Stimulated activated naive CD8-positive, alpha-beta T cell treated with anti-CD3 and anti-CD28 coated beads, Interleukin-15, Interleukin-2, amounts not matched to agents 100 ng/mL and 50 ng/mL, for 24 hours (primary cell): ENCODE measurements at regions not wholly inside any gene's neighbourhood (a gene's known extent, or its start where the extent isn't known, plus 50 kb on each side); places are given as distances from the start of the nearest gene placed in this dataset.

Experiments
- H3K27ac Mint-ChIP-seq: one replicate; pipeline ENCODE4 v1.8.0; 2021; ENCODE audit warnings: mild to moderate bottlenecking, mixed read lengths
- H3K27me3 Mint-ChIP-seq: one replicate; pipeline ENCODE4 v1.8.0; 2021; ENCODE audit warnings: mixed read lengths
- H3K36me3 Mint-ChIP-seq: one replicate; pipeline ENCODE4 v1.8.0; 2021; ENCODE audit warnings: low read depth, mixed read lengths
- H3K4me1 Mint-ChIP-seq: one replicate; pipeline ENCODE4 v1.8.0; 2021; ENCODE audit warnings: low read depth, mixed read lengths
- H3K4me3 Mint-ChIP-seq: one replicate; pipeline ENCODE4 v1.8.0; 2021; ENCODE audit warnings: mild to moderate bottlenecking, mixed read lengths
- H3K9me3 Mint-ChIP-seq: one replicate; pipeline ENCODE4 v1.8.0; 2021; ENCODE audit warnings: mixed read lengths

GRCh38 chr2:235333076-235333475 is 160.8 kb upstream of the AGAP1 start:
- H3K9me3 Mint-ChIP-seq, result peaks cover 6% of the 10 kb centered on the region
- H3K4me1 Mint-ChIP-seq, result no peaks in the 10 kb centered on the region
- H3K27me3 Mint-ChIP-seq, result peaks cover 19% of the 10 kb centered on the region

GRCh38 chr2:235334179-235334578 is 159.7 kb upstream of the AGAP1 start:
- H3K27ac Mint-ChIP-seq, result no peak overlapping the region
- H3K36me3 Mint-ChIP-seq, result no peaks in the 10 kb centered on the region
- H3K4me1 Mint-ChIP-seq, result no peaks in the 10 kb centered on the region
- no peak overlapping the region for H3K4me3 Mint-ChIP-seq
- H3K27me3 Mint-ChIP-seq, result peaks cover 19% of the 10 kb centered on the region
- peaks cover 12% of the 10 kb centered on the region for H3K9me3 Mint-ChIP-seq

More at GRCh38 chr2:235333076-235333475, 160.8 kb upstream of the AGAP1 start:
- H3K36me3 Mint-ChIP-seq, result no peaks in the 10 kb centered on the region
- H3K4me3 Mint-ChIP-seq, result no peak overlapping the region
- H3K27ac Mint-ChIP-seq, result no peak overlapping the region

GRCh38 chr2:235343156-235343774 is 150.6 kb upstream of the AGAP1 start:
- H3K4me3 Mint-ChIP-seq, result no peak overlapping the region
- no peaks in the 10 kb centered on the region for H3K4me1 Mint-ChIP-seq
- H3K36me3 Mint-ChIP-seq, result no peaks in the 10 kb centered on the region
- peaks cover 12% of the 10 kb centered on the region for H3K27me3 Mint-ChIP-seq
- H3K27ac Mint-ChIP-seq, result no peak overlapping the region
- H3K9me3 Mint-ChIP-seq, result peaks cover 10% of the 10 kb centered on the region

GRCh38 chr2:235343869-235344268 is 150.0 kb upstream of the AGAP1 start:
- no peaks in the 10 kb centered on the region for H3K4me1 Mint-ChIP-seq
- no peak overlapping the region for H3K4me3 Mint-ChIP-seq
- no peak overlapping the region for H3K27ac Mint-ChIP-seq
- no peaks in the 10 kb centered on the region for H3K36me3 Mint-ChIP-seq
- peaks cover 4% of the 10 kb centered on the region for H3K9me3 Mint-ChIP-seq
- H3K27me3 Mint-ChIP-seq, result peaks cover 12% of the 10 kb centered on the region

GRCh38 chr2:235345745-235346144 is 148.1 kb upstream of the AGAP1 start:
- Mint-ChIP-seq H3K27me3 (peaks cover 24% of the 10 kb centered on the region), H3K4me1 (no peaks in the 10 kb centered on the region), H3K27ac (no peak overlapping the region), H3K9me3 (peaks cover 4% of the 10 kb centered on the region), H3K4me3 (no peak overlapping the region), H3K36me3 (no peaks in the 10 kb centered on the region)

- Mint-ChIP-seq H3K9me3 (peaks cover 4% of the 10 kb centered on the region), H3K36me3 (no peaks in the 10 kb centered on the region), H3K27ac (no peak overlapping the region), H3K27me3 (peaks cover 24% of the 10 kb centered on the region), H3K4me3 (no peak overlapping the region), H3K4me1 (no peaks in the 10 kb centered on the region)
Measured at GRCh38 chr2:235347691-235348090, 146.2 kb upstream of the AGAP1 start.

GRCh38 chr2:235348329-235348728 is 145.5 kb upstream of the AGAP1 start:
- Mint-ChIP-seq H3K4me3 (no peak overlapping the region), H3K36me3 (no peaks in the 10 kb centered on the region), H3K27ac (no peak overlapping the region), H3K27me3 (peaks cover 24% of the 10 kb centered on the region), H3K9me3 (peaks cover 4% of the 10 kb centered on the region), H3K4me1 (no peaks in the 10 kb centered on the region)

GRCh38 chr2:235350234-235350633 is 143.6 kb upstream of the AGAP1 start:
- H3K36me3 Mint-ChIP-seq, result no peaks in the 10 kb centered on the region
- H3K4me3 Mint-ChIP-seq, result no peak overlapping the region
- no peak overlapping the region for H3K27ac Mint-ChIP-seq
- no peaks in the 10 kb centered on the region for H3K4me1 Mint-ChIP-seq
- H3K27me3 Mint-ChIP-seq, result peaks cover 24% of the 10 kb centered on the region
- H3K9me3 Mint-ChIP-seq, result peaks cover 4% of the 10 kb centered on the region

- no peaks in the 10 kb centered on the region for H3K36me3 Mint-ChIP-seq
- no peak overlapping the region for H3K4me3 Mint-ChIP-seq
- no peaks in the 10 kb centered on the region for H3K4me1 Mint-ChIP-seq
- peaks cover 18% of the 10 kb centered on the region for H3K27me3 Mint-ChIP-seq
- no peak overlapping the region for H3K27ac Mint-ChIP-seq
- no peaks in the 10 kb centered on the region for H3K9me3 Mint-ChIP-seq
Measured at GRCh38 chr2:235352541-235352940, 141.3 kb upstream of the AGAP1 start.

- no peaks in the 10 kb centered on the region for H3K36me3 Mint-ChIP-seq
- no peak overlapping the region for H3K4me3 Mint-ChIP-seq
- H3K9me3 Mint-ChIP-seq, result no peaks in the 10 kb centered on the region
- H3K27ac Mint-ChIP-seq, result no peak overlapping the region
- H3K4me1 Mint-ChIP-seq, result no peaks in the 10 kb centered on the region
- peaks cover 7% of the 10 kb centered on the region for H3K27me3 Mint-ChIP-seq
Measured at GRCh38 chr2:235357881-235358280, 136.0 kb upstream of the AGAP1 start.

GRCh38 chr2:235358981-235359471 is 134.8 kb upstream of the AGAP1 start:
- no peaks in the 10 kb centered on the region for H3K36me3 Mint-ChIP-seq
- no peaks in the 10 kb centered on the region for H3K4me1 Mint-ChIP-seq
- no peak overlapping the region for H3K4me3 Mint-ChIP-seq
- H3K27me3 Mint-ChIP-seq, result peaks cover 7% of the 10 kb centered on the region
- no peaks in the 10 kb centered on the region for H3K9me3 Mint-ChIP-seq
- H3K27ac Mint-ChIP-seq, result no peak overlapping the region

GRCh38 chr2:235360446-235360845 is 133.4 kb upstream of the AGAP1 start:
- H3K36me3 Mint-ChIP-seq, result no peaks in the 10 kb centered on the region
- no peaks in the 10 kb centered on the region for H3K9me3 Mint-ChIP-seq
- H3K4me3 Mint-ChIP-seq, result no peak overlapping the region
- H3K27me3 Mint-ChIP-seq, result peaks cover 7% of the 10 kb centered on the region
- no peaks in the 10 kb centered on the region for H3K4me1 Mint-ChIP-seq
- no peak overlapping the region for H3K27ac Mint-ChIP-seq

- Mint-ChIP-seq H3K9me3 (no peaks in the 10 kb centered on the region), H3K27me3 (peaks cover 8% of the 10 kb centered on the region), H3K4me3 (no peak overlapping the region), H3K36me3 (no peaks in the 10 kb centered on the region), H3K4me1 (no peaks in the 10 kb centered on the region), H3K27ac (no peak overlapping the region)
Measured at GRCh38 chr2:235365743-235366142, 128.1 kb upstream of the AGAP1 start.

GRCh38 chr2:235366390-235366789 is 127.5 kb upstream of the AGAP1 start:
- no peaks in the 10 kb centered on the region for H3K9me3 Mint-ChIP-seq
- no peaks in the 10 kb centered on the region for H3K4me1 Mint-ChIP-seq
- H3K27me3 Mint-ChIP-seq, result peaks cover 15% of the 10 kb centered on the region
- H3K36me3 Mint-ChIP-seq, result no peaks in the 10 kb centered on the region
- H3K27ac Mint-ChIP-seq, result no peak overlapping the region
- H3K4me3 Mint-ChIP-seq, result no peak overlapping the region

- H3K36me3 Mint-ChIP-seq, result no peaks in the 10 kb centered on the region
- H3K27me3 Mint-ChIP-seq, result peaks cover 12% of the 10 kb centered on the region
- H3K27ac Mint-ChIP-seq, result no peak overlapping the region
- H3K4me1 Mint-ChIP-seq, result no peaks in the 10 kb centered on the region
- no peaks in the 10 kb centered on the region for H3K9me3 Mint-ChIP-seq
- H3K4me3 Mint-ChIP-seq, result no peak overlapping the region
Measured at GRCh38 chr2:235366807-235367206, 127.0 kb upstream of the AGAP1 start.

GRCh38 chr2:235371018-235371417 is 122.8 kb upstream of the AGAP1 start:
- no peaks in the 10 kb centered on the region for H3K36me3 Mint-ChIP-seq
- no peak overlapping the region for H3K4me3 Mint-ChIP-seq
- H3K4me1 Mint-ChIP-seq, result no peaks in the 10 kb centered on the region
- H3K9me3 Mint-ChIP-seq, result no peaks in the 10 kb centered on the region
- no peak overlapping the region for H3K27ac Mint-ChIP-seq
- H3K27me3 Mint-ChIP-seq, result peaks cover 7% of the 10 kb centered on the region
